RWPE1 (cell line): ENCODE measurements at regions not wholly inside any gene's neighbourhood (a gene's known extent, or its start where the extent isn't known, plus 50 kb on each side); places are given as distances from the start of the nearest gene placed in this dataset.

ENCODE experiments used
- CTCF ChIA-PET: fragments of 350-600 bp; sonication (Branson Sonifier 250); formaldehyde crosslinking; extraction: SDS; loops from one replicate; lab custom pipeline; 2021; lab: Yijun Ruan, JAX
- POLR2A ChIA-PET: fragments of 400-600 bp; formaldehyde crosslinking; extraction: SDS; loops from one replicate; lab custom pipeline; 2020; ENCODE audit warnings: antibody characterized with exemption; ENCODE audit not compliant: low non-redundant PET; lab: Yijun Ruan, JAX
- DNase-seq: peaks from one replicate; pipeline ENCODE4 v3.0.0; 2012; ENCODE audit warnings: low spot score
- H3K27ac ChIP-seq: fragments of 450-650 bp; 2 replicates; pipeline ENCODE4 v1.5.1; 2017
- CTCF ChIP-seq: fragments of 450-650 bp; conservative IDR thresholded peaks from 2 replicates; pipeline ENCODE4 v1.5.1; 2017; ENCODE audit warnings: low read depth, mild to moderate bottlenecking

GRCh38 chr7:34315032-34315431 lies 343.0 kb upstream of the NPSR1 start:
- CTCF ChIA-PET = interaction anchor here (0.7 kb wide), 1 partner anchor 926 kb away, joined by 5 read pairs; no protein-coding TSS in a partner anchor

GRCh38 chr7:34317039-34317438 lies 341.0 kb upstream of the NPSR1 start:
- ChIA-PET POLR2A (no interaction called here), CTCF (interaction anchor here (0.7 kb wide), 1 partner anchor 48 kb away, joined by 3 read pairs; no protein-coding TSS in a partner anchor)
- no peak for TF ChIP-seq CTCF
- no peak overlapping the region for H3K27ac ChIP-seq
- no peak for DNase-seq

More at GRCh38 chr7:34315032-34315431, 343.0 kb upstream of the NPSR1 start:
- no peak for DNase-seq
- H3K27ac ChIP-seq = no peak overlapping the region
- POLR2A ChIA-PET = no interaction called here
- TF ChIP-seq CTCF = no peak

- ChIA-PET CTCF (interaction anchor here (0.6 to 1.5 kb wide), 17 partner anchors 14 to 1105 kb away, joined by 3 to 5 read pairs (median 3); no protein-coding TSS in a partner anchor), POLR2A (interaction anchor here (0.5 kb wide), 1 partner anchor 278 kb away, joined by 3 read pairs; no protein-coding TSS in a partner anchor)
- DNase-seq = no peak
- H3K27ac ChIP-seq = no peak overlapping the region
- no peak for TF ChIP-seq CTCF
Observed at GRCh38 chr7:34320412-34320811, 337.6 kb upstream of the NPSR1 start.

GRCh38 chr7:34320926-34321661 lies 336.9 kb upstream of the NPSR1 start:
- ChIA-PET POLR2A (no interaction called here), CTCF (interaction anchor here (0.6 to 1.5 kb wide), 15 partner anchors 14 to 1017 kb away, joined by 3 to 5 read pairs (median 4); no protein-coding TSS in a partner anchor)
- peak; percentile 96 for TF ChIP-seq CTCF
- DNase-seq = peak; percentile 83
- H3K27ac ChIP-seq = peak overlapping the region; percentile 63

GRCh38 chr7:34322841-34323240 lies 335.2 kb upstream of the NPSR1 start:
- TF ChIP-seq CTCF = no peak
- ChIA-PET CTCF (no interaction called here), POLR2A (no interaction called here)
- H3K27ac ChIP-seq = no peak overlapping the region
- DNase-seq = no peak

- ChIA-PET POLR2A (no interaction called here), CTCF (interaction anchor here (0.7 kb wide), 1 partner anchor 496 kb away, joined by 3 read pairs; no protein-coding TSS in a partner anchor)
- H3K27ac ChIP-seq = no peak overlapping the region
- no peak for TF ChIP-seq CTCF
- no peak for DNase-seq
Observed at GRCh38 chr7:34327681-34328080, 330.3 kb upstream of the NPSR1 start.
